Panc1 (cell line): ENCODE measurements at regions not wholly inside any gene's neighbourhood (a gene's known extent, or its start where the extent isn't known, plus 50 kb on each side); places are given as distances from the start of the nearest gene placed in this dataset.

Experiments
- ATAC-seq: fragments of 200-7000 bp; cut with Tn5 transposase; 2 replicates; pipeline ENCODE4 v1.9.1; 2020; ENCODE audit warnings: mild to moderate bottlenecking, moderate library complexity
- BruUV-seq: library from RNA; stranded (reverse); fragments of 400-500 nt; replicated peaks from 2 replicates; lab custom pipeline; 2021; lab: Mats Ljungman, UMichigan
- CTCF ChIA-PET: fragments of 300-600 bp; sonication (Branson Sonifier 250); formaldehyde crosslinking; loops from one replicate; lab custom pipeline; 2022; ENCODE audit warnings: antibody characterized with exemption; lab: Charles Lee
- POLR2A ChIA-PET: fragments of 300-600 bp; sonication (Branson Sonifier 250); formaldehyde crosslinking; loops from one replicate; lab custom pipeline; 2022; ENCODE audit warnings: antibody characterized with exemption; lab: Charles Lee
- DNase-seq: peaks from one replicate; pipeline ENCODE4 v3.0.0-alpha.2; 2010; ENCODE audit warnings: low read depth, low spot score
- H3K27ac ChIP-seq: 2 replicates; pipeline ENCODE4 v1.5.1; 2011; ENCODE audit warnings: mild to moderate bottlenecking, low read length, inconsistent platforms
- H3K27me3 ChIP-seq: fragments of 200-500 bp; sonication (Bioruptor generic); 2 replicates; pipeline ENCODE4 v1.6.0; 2014; ENCODE audit warnings: low read length, inconsistent platforms; ENCODE audit not compliant: control insufficient read depth, insufficient read depth
- H3K36me3 ChIP-seq: fragments of 200-500 bp; sonication (Bioruptor generic); 2 replicates; pipeline ENCODE4 v1.5.1; 2014; ENCODE audit warnings: inconsistent platforms, mild to moderate bottlenecking, low read length, moderate library complexity; ENCODE audit not compliant: control insufficient read depth, insufficient read depth
- H3K4me1 ChIP-seq: 2 replicates; pipeline ENCODE4 v1.5.1; 2011; ENCODE audit warnings: inconsistent platforms, mild to moderate bottlenecking, low read length, moderate library complexity; ENCODE audit not compliant: control insufficient read depth, insufficient read depth
- H3K4me3 ChIP-seq, 2 experiments: 2 replicates each; pipeline ENCODE4 v1.5.1; 2011 to 2012; ENCODE audit warnings: low read depth in 2 of 2, low read length in 2 of 2, mild to moderate bottlenecking in 2 of 2, inconsistent platforms in 1 of 2, moderate library complexity in 1 of 2
- H3K9me3 ChIP-seq: fragments of 200-500 bp; sonication (Bioruptor generic); 2 replicates; pipeline ENCODE4 v1.5.1; 2014; ENCODE audit warnings: low read depth, mild to moderate bottlenecking, inconsistent platforms, low read length, moderate library complexity; ENCODE audit not compliant: control insufficient read depth, insufficient read depth
- CTCF ChIP-seq: fragments of 450-650 bp; IDR thresholded peaks from 2 replicates; pipeline ENCODE4 v1.5.1; 2017; ENCODE audit warnings: mild to moderate bottlenecking
- POLR2AphosphoS5 ChIP-seq: IDR thresholded peaks from 2 replicates; pipeline ENCODE4 v1.6.1; 2012; ENCODE audit warnings: mild to moderate bottlenecking, low read depth, low read length, moderate library complexity
- REST ChIP-seq, 2 experiments: IDR thresholded peaks; 2 replicates each; pipeline ENCODE4 v1.6.1; 2011 to 2012; ENCODE audit warnings: low read depth in 2 of 2, control low read depth in 1 of 2, low read length in 1 of 2, mild to moderate bottlenecking in 1 of 2, moderate library complexity in 1 of 2; ENCODE audit not compliant: insufficient read depth in 1 of 2
- SIN3A ChIP-seq: IDR thresholded peaks from 2 replicates; pipeline ENCODE4 v1.6.1; 2012; ENCODE audit warnings: low read depth, mild to moderate bottlenecking, low read length, moderate library complexity, borderline replicate concordance; ENCODE audit not compliant: insufficient read depth
- TCF7L2 ChIP-seq: IDR thresholded peaks from 2 replicates; pipeline ENCODE4 v1.6.1; 2011; ENCODE audit warnings: mild to moderate bottlenecking, low read depth, low read length, inconsistent platforms
- in situ Hi-C: cut with HindIII; loops from 2 replicates; pipeline ENCODE4 v1.10.0; 2016; ENCODE audit warnings: low sequenced_read_pairs, low pct_unique_long_range_greater_than_20kb
- intact Hi-C: fragments of 100-400 bp; cut with micrococcal nuclease; formaldehyde crosslinking; loops from one replicate; pipeline ENCODE4 v1.10.0; 2022; ENCODE audit not compliant: unreplicated experiment

GRCh38 chr9:71243951-71244350 lies 122.5 kb upstream of the TRPM3 start:
- CTCF ChIA-PET: no interaction called here
- H3K4me1 ChIP-seq: no peaks in the 10 kb centered on the region
- H3K27me3 ChIP-seq: no peaks in the 10 kb centered on the region
- BruUV-seq: no TSS peak
- ATAC-seq (no peak), DNase-seq (no peak)
- no peak overlapping the region for H3K4me3 ChIP-seq
- TF ChIP-seq TCF7L2 (no peak), REST (IDR thresholded peaks at IDR 0.05; ENCODE audit: insufficient read depth in 1 of 2, low read depth in 2 of 2, low read length in 1 of 2) (no peak), SIN3A (no peak), CTCF (no peak), POLR2AphosphoS5 (no peak)
- no peaks in the 10 kb centered on the region for H3K36me3 ChIP-seq
- in situ Hi-C loops: no loop called here
- intact Hi-C loops: no loop called here
- no peak overlapping the region for H3K27ac ChIP-seq
- POLR2A ChIA-PET: no interaction called here
- H3K9me3 ChIP-seq: no peaks in the 10 kb centered on the region

GRCh38 chr9:71242081-71242480 lies 120.7 kb upstream of the TRPM3 start:
- Histone ChIP-seq H3K9me3 (no peaks in the 10 kb centered on the region), H3K4me3 (no peak overlapping the region), H3K36me3 (no peaks in the 10 kb centered on the region), H3K27me3 (no peaks in the 10 kb centered on the region), H3K4me1 (no peaks in the 10 kb centered on the region), H3K27ac (no peak overlapping the region)
- ATAC-seq (no peak), DNase-seq (no peak)
- in situ Hi-C loops (no loop called here), intact Hi-C loops (no loop called here)
- ChIA-PET CTCF (no interaction called here), POLR2A (interaction anchor here (0.5 kb wide), 1 partner anchor 1073 kb away, joined by 3 read pairs; no protein-coding TSS in a partner anchor)
- BruUV-seq: no TSS peak
- TF ChIP-seq POLR2AphosphoS5 (no peak), TCF7L2 (no peak), CTCF (no peak), REST (IDR thresholded peaks at IDR 0.05; ENCODE audit: insufficient read depth in 1 of 2, low read depth in 2 of 2, low read length in 1 of 2) (no peak), SIN3A (no peak)
